GM12878 (cell line): ENCODE measurements at regions not wholly inside any gene's neighbourhood (a gene's known extent, or its start where the extent isn't known, plus 50 kb on each side); places are given as distances from the start of the nearest gene placed in this dataset.

ENCODE experiments used
- CTCF ChIP-seq, 3 experiments: IDR thresholded peaks in 2 of 3; conservative IDR thresholded peaks in 1 of 3; 2 replicates each; pipeline ENCODE4 v1.5.1; 2011; ENCODE audit warnings: low read depth in 3 of 3, low read length in 3 of 3, mild to moderate bottlenecking in 3 of 3, control low read depth in 2 of 3, moderate library complexity in 2 of 3, inconsistent platforms in 1 of 3, mixed read lengths in 1 of 3; ENCODE audit not compliant: control insufficient read depth in 2 of 3, insufficient read depth in 1 of 3; ENCODE audit errors: extremely low read depth in 1 of 3
- ESRRA ChIP-seq: IDR thresholded peaks from 2 replicates; pipeline ENCODE4 v1.6.1; 2012; ENCODE audit warnings: mild to moderate bottlenecking, low read length, improper control_type of control experiment
- GABPA ChIP-seq: IDR thresholded peaks from 2 replicates; pipeline ENCODE4 v1.6.1; 2014; ENCODE audit warnings: antibody characterized with exemption, low read depth, mild to moderate bottlenecking, inconsistent platforms
- KDM1A ChIP-seq: fragments of 200-600 bp; sonication (generic); IDR thresholded peaks from 2 replicates; pipeline ENCODE4 v1.6.1; 2016; ENCODE audit warnings: borderline replicate concordance
- MXI1 ChIP-seq: fragments of 150-350 bp; IDR thresholded peaks from 2 replicates; pipeline ENCODE4 v1.6.1; 2011; ENCODE audit warnings: low read depth, mild to moderate bottlenecking, inconsistent platforms, low read length, improper control_type of control experiment
- NRF1 ChIP-seq: conservative IDR thresholded peaks from 2 replicates; pipeline ENCODE4 v1.6.1; 2011; ENCODE audit warnings: mild to moderate bottlenecking, low read depth, low read length, improper control_type of control experiment
- POLR2A ChIP-seq: IDR thresholded peaks from 2 replicates; pipeline ENCODE4 v1.6.1; 2011; ENCODE audit warnings: low read depth, mild to moderate bottlenecking, low read length
- SIN3A ChIP-seq: IDR thresholded peaks from 2 replicates; pipeline ENCODE4 v1.6.1; 2012; ENCODE audit warnings: low read depth, low read length, improper control_type of control experiment
- SP1 ChIP-seq: IDR thresholded peaks from one replicate; pipeline ENCODE4 v1.6.1; 2011; ENCODE audit warnings: low read depth, low read length
- SRF ChIP-seq, 2 experiments: IDR thresholded peaks; 2 replicates each; pipeline ENCODE4 v1.6.1; 2011; ENCODE audit warnings: low read depth in 2 of 2, low read length in 2 of 2, mild to moderate bottlenecking in 1 of 2, moderate library complexity in 1 of 2
- TAF1 ChIP-seq: IDR thresholded peaks from 2 replicates; pipeline ENCODE4 v1.6.1; 2011; ENCODE audit warnings: mild to moderate bottlenecking, low read depth, low read length, borderline replicate concordance
- USF2 ChIP-seq: IDR thresholded peaks from 2 replicates; pipeline ENCODE4 v1.6.1; 2011; ENCODE audit warnings: low read depth, low read length, improper control_type of control experiment, borderline replicate concordance
- ZNF592 ChIP-seq: fragments of 450-650 bp; IDR thresholded peaks from 2 replicates; pipeline ENCODE4 v1.6.1; 2017; ENCODE audit warnings: mild to moderate bottlenecking, moderate library complexity

- TF ChIP-seq ZNF592 (no peak), CTCF (IDR thresholded peaks at IDR 0.05 in 2 of 3, conservative IDR thresholded peaks at IDR 0.05 in 1 of 3; ENCODE audit: control insufficient read depth in 2 of 3, extremely low read depth in 1 of 3, insufficient read depth in 1 of 3, low read depth in 3 of 3, low read length in 3 of 3) (no peak), GABPA (no peak), SRF (IDR thresholded peaks at IDR 0.05; ENCODE audit: low read depth in 2 of 2, low read length in 2 of 2) (no peak), USF2 (no peak), MXI1 (no peak), TAF1 (no peak), POLR2A (no peak), SIN3A (no peak), SP1 (no peak), KDM1A (no peak), NRF1 (no peak), ESRRA (no peak)
Measured at GRCh38 chr7:136702913-136703312, 165.5 kb upstream of the CHRM2 start.
